ENCODE measurements at regions not wholly inside any gene's neighbourhood (a gene's known extent, or its start where the extent isn't known, plus 50 kb on each side); places are given as distances from the start of the nearest gene placed in this dataset.

DNA sequence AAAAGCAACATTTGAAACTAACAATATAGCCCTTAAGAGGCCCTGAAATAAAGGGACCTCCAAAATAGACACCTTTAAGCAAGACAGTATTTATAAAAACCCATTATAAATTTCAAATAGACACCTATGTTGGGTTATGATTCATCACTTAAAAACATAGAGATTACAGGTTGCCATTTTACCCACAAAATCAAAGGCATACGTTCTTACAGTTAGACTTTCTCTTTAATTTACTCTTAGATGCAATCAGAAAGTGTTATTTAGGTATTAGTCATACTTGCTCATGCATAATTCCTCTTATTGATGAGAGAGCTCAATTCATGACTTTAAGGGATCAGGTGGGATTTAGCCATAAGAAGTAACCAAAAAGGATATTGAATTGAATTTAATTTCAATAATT, 51.5 kb upstream of the TMEM200A start:
- no peak for DNase-seq

- no peak for DNase-seq
These were observed 52.6 kb upstream of the TMEM200A start for GRCh38 chr6:130313206-130313605.

DNA sequence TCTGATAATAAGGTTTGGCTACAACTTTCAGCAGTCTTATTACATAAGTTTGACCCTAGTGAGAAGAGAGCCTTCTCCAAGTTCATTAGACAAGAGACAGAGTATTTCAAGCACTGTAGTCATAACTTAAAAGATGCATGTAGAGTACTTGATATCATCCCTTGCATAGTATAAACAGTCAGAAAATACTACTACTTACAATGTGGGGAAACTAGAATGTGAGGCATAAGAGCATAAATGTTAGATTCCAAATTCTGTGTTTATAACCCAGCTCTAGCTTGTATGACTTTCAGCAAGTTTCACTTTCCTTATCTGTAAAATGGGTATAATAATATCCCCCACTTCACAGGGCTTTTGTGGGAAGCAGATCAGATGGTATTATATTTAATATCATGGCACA, 56.8 kb upstream of the TMEM200A start:
- no peak for DNase-seq

DNA sequence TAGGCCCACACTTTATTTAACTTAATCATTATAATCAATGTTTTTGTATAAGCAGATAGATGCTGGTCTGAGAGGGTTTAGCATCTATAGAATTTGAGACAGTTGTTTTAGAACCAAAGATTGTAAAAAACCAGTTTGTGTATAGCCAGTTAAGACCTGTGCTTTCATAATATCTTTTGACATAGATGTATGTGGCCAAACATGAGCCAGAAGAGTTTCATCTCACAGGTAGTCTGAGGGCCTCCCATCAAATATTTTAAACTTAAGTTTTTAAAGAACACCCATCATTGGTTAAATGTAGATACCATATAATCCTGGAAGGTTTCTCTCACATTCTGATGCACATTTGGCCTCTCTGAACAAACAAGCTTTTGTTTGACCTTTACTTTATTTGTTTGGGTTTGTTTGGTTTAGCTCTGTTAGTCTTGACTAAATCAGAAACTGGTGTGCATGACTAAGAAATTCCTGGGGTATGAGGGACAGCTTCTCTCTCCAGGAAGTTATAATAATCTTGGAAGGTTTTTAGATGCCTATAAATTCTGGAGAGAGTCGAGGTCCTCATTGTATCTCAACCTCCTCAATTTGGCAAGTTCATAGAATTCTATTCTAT, 58.0 kb upstream of the TMEM200A start:
- no peak for DNase-seq

DNA sequence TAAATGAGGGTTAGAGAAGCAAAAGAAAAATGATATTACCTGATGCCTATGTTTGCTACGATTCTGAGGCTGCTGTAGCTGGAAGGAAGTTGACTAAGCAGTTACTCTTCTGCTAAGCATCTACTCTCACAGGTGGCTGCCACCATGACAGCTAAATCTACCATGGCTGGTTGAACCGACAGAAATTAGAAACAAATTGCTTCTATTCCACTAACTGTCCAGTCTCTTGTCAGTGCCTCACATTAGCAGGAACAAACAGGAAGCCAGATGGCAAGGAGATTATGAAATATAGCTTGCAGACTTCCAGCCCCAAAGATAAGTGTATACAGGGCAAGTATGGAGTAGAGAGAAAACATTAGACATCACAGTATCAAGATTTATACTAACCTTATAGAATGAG, 59.4 kb upstream of the TMEM200A start:
- DNase-seq = no peak

- no peak for DNase-seq
These were observed 62.4 kb upstream of the TMEM200A start for GRCh38 chr6:130303431-130303830.

- DNase-seq = no peak
These were observed 67.6 kb upstream of the TMEM200A start for GRCh38 chr6:130298258-130298657.

- DNase-seq = no peak
These were observed 69.0 kb upstream of the TMEM200A start for GRCh38 chr6:130296854-130297253.

DNA sequence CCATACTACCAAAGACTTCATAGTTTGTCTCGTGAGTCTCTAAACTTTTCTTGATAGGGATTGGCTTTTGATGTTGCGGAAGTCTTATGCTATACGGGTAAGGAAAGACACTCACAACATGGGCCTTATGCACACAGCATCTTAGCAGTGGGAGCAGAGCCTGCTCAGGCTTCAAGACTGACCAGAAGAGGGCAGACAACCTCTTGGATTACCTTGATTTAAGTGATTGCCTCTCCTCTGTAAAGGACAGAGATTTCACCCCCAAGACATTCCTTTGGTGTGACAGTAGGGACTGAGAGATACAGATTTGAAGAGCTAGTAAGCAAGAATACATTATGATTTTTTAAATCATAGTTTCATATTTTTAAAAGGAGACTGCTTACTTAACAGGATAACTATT, 71.0 kb upstream of the SAMD3 start:
- peak; percentile 23 for DNase-seq

DNA sequence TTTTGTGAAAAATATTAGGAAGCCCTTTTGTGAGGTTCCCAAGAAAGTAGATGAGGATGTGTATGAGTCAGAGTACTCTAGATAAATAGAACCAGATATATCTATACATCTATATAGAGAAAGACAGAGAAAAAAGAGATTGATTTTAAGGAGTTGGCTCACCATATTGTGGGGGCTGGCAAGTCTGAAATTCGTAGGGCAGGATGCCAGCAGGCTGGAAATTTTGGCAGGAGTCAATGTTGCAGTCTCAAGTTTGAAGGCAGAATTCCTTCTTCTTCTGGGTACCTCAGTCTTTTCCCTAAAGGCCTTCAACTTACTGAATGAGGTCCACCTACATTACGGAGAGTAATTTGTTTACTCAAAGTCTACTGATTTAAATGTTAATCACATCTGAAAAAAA, 65.3 kb upstream of the SAMD3 start:
- no peak for DNase-seq

- peak; percentile 19 for DNase-seq
These were observed 59.7 kb upstream of the SAMD3 start for GRCh38 chr6:130282234-130282995.

DNA sequence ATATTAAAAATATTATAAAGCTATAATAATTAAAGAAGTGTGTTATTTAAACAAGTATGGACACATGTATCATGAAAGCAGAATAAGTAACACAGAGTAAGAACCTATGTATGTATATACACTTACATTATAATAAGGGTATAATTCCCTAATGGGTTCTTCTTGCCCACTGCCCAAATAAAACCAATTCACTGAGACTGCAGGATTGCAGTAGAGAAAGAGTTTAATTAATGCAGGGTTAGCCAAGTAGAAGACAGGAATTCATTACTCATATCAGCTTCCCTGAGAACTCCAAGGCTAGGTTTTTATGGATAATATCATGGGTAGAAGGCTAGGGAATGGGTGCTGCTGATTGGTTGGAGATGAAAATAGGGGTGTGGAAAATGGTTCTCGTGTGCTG, 53.8 kb upstream of the SAMD3 start:
- DNase-seq = no peak

- DNase-seq = no peak
These were observed 51.3 kb upstream of the SAMD3 start for GRCh38 chr6:130274007-130274406.
